Frontal cortex (tissue), 3 donors: ENCODE measurements at regions not wholly inside any gene's neighbourhood (a gene's known extent, or its start where the extent isn't known, plus 50 kb on each side); places are given as distances from the start of the nearest gene placed in this dataset.

Source experiments
- DNase-seq, 2 donors: peaks; one replicate each; pipeline ENCODE4 v3.0.0; 2012; ENCODE audit warnings: low spot score in 2 of 2
- FAIRE-seq: peaks from 2 replicates; lab custom pipeline; 2012; peaks lifted over from hg19 to GRCh38; lab: Jason Lieb, UNC
- donor health status: control.
- donor health status: control.
- donor health status: control.

- no peak for DNase-seq
- no peak for FAIRE-seq
Measured at GRCh38 chrX:21056622-21057021, 317.6 kb upstream of the CNKSR2 start.

GRCh38 chrX:21047034-21047455 lies 327.2 kb upstream of the CNKSR2 start:
- FAIRE-seq (no peak), DNase-seq (no peak)

GRCh38 chrX:21014326-21014725 lies 359.9 kb upstream of the CNKSR2 start:
- no peak for DNase-seq

GRCh38 chrX:21004835-21005234 lies 369.4 kb upstream of the CNKSR2 start:
- no peak for FAIRE-seq
- no peak for DNase-seq

More at GRCh38 chrX:21014326-21014725, 359.9 kb upstream of the CNKSR2 start:
- FAIRE-seq = no peak

- DNase-seq (no peak), FAIRE-seq (no peak)
Measured at GRCh38 chrX:20995829-20996228, 378.4 kb upstream of the CNKSR2 start.

- no peak for DNase-seq
- no peak for FAIRE-seq
Measured at GRCh38 chrX:20989361-20989760, 384.9 kb upstream of the CNKSR2 start.

GRCh38 chrX:20988804-20989203 lies 385.4 kb upstream of the CNKSR2 start:
- DNase-seq = no peak
- no peak for FAIRE-seq

- no peak for DNase-seq
- FAIRE-seq = no peak
Measured at GRCh38 chrX:20988118-20988517, 386.1 kb upstream of the CNKSR2 start.

- FAIRE-seq (no peak), DNase-seq (no peak)
Measured at GRCh38 chrX:20980426-20980825, 393.8 kb upstream of the CNKSR2 start.

- DNase-seq (no peak), FAIRE-seq (no peak)
Measured at GRCh38 chrX:20974326-20974725, 399.9 kb upstream of the CNKSR2 start.

- FAIRE-seq (no peak), DNase-seq (no peak)
Measured at GRCh38 chrX:20973038-20973437, 401.2 kb upstream of the CNKSR2 start.

- FAIRE-seq (no peak), DNase-seq (no peak)
Measured at GRCh38 chrX:20971250-20971649, 403.0 kb upstream of the CNKSR2 start.

- FAIRE-seq = no peak
- DNase-seq = no peak
Measured at GRCh38 chrX:20969565-20969964, 404.7 kb upstream of the CNKSR2 start.

- FAIRE-seq (no peak), DNase-seq (no peak)
Measured at GRCh38 chrX:20968996-20969395, 405.2 kb upstream of the CNKSR2 start.

- no peak for FAIRE-seq
Measured at GRCh38 chrX:20967725-20968124, 406.5 kb upstream of the CNKSR2 start.

GRCh38 chrX:20965270-20966044 lies 408.8 kb upstream of the CNKSR2 start:
- no peak for DNase-seq
- no peak for FAIRE-seq

More at GRCh38 chrX:20967725-20968124, 406.5 kb upstream of the CNKSR2 start:
- DNase-seq = no peak

- FAIRE-seq (no peak), DNase-seq (no peak)
Measured at GRCh38 chrX:20954014-20954413, 420.2 kb upstream of the CNKSR2 start.

- DNase-seq = no peak
- no peak for FAIRE-seq
Measured at GRCh38 chrX:20952180-20952579, 422.0 kb upstream of the CNKSR2 start.

GRCh38 chrX:20951016-20951810 lies 423.0 kb upstream of the CNKSR2 start:
- DNase-seq = no peak
- FAIRE-seq = no peak

- DNase-seq (no peak), FAIRE-seq (no peak)
Measured at GRCh38 chrX:20947411-20947912, 426.8 kb upstream of the CNKSR2 start.

GRCh38 chrX:20913760-20914159 lies 460.5 kb upstream of the CNKSR2 start:
- DNase-seq (no peak), FAIRE-seq (no peak)
